CD14-positive monocyte (primary cell): ENCODE measurements at regions not wholly inside any gene's neighbourhood (a gene's known extent, or its start where the extent isn't known, plus 50 kb on each side); places are given as distances from the start of the nearest gene placed in this dataset.

Source experiments
- DNase-seq, 3 donors: peaks; one replicate each; pipeline ENCODE4 v3.0.0-alpha.2; 2011 to 2022
- H2AFZ ChIP-seq: 2 replicates; pipeline ENCODE4 v1.6.0; 2012; ENCODE audit warnings: mild to moderate bottlenecking, low read depth, low read length, inconsistent platforms; ENCODE audit not compliant: insufficient read depth, poor library complexity, severe bottlenecking
- H3K27ac ChIP-seq, 2 donors: 1 replicate in 1 of 2; 2 replicates in 1 of 2; pipeline ENCODE4 v1.5.1; 2012 to 2013; ENCODE audit warnings: low read length in 2 of 2, control low read depth in 1 of 2, inconsistent platforms in 1 of 2, low read depth in 1 of 2, mild to moderate bottlenecking in 1 of 2
- H3K27me3 ChIP-seq, 2 donors: one replicate each; pipeline versions ENCODE4 v1.6.0 to v1.6.1; 2011 to 2013; ENCODE audit warnings: low read length in 2 of 2; ENCODE audit not compliant: control insufficient read depth in 2 of 2, insufficient read depth in 2 of 2
- H3K36me3 ChIP-seq, 2 donors: replicated peaks in 1 of 2; 1 replicate in 1 of 2; 2 replicates in 1 of 2; pipeline versions ENCODE4 v1.5.1 to v1.6.1; 2012 to 2013; ENCODE audit warnings: low read length in 2 of 2, control low read depth in 1 of 2, inconsistent platforms in 1 of 2, mild to moderate bottlenecking in 1 of 2; ENCODE audit not compliant: insufficient read depth in 2 of 2, control insufficient read depth in 1 of 2
- H3K4me1 ChIP-seq, 2 donors: 1 replicate in 1 of 2; 2 replicates in 1 of 2; pipeline versions ENCODE4 v1.5.1 to v1.6.1; 2012 to 2013; ENCODE audit warnings: low read length in 2 of 2, control low read depth in 1 of 2, inconsistent platforms in 1 of 2, mild to moderate bottlenecking in 1 of 2, moderate library complexity in 1 of 2; ENCODE audit not compliant: insufficient read depth in 2 of 2, control insufficient read depth in 1 of 2
- H3K4me2 ChIP-seq: replicated peaks from 2 replicates; pipeline ENCODE3; 2012; ENCODE audit warnings: low read length, moderate library complexity, mild to moderate bottlenecking; ENCODE audit not compliant: poor library complexity, severe bottlenecking; ENCODE audit errors: extremely low read depth
- H3K4me3 ChIP-seq, 3 experiments: fragments of 200-600 bp in 1 of 3; sonication (generic) in 1 of 3; replicated peaks in 1 of 3; 1 replicate in 2 of 3; 2 replicates in 1 of 3; pipeline ENCODE4 v1.5.1; 2011 to 2013; ENCODE audit warnings: low read length in 3 of 3, mild to moderate bottlenecking in 3 of 3, control low read depth in 2 of 3, low read depth in 2 of 3, inconsistent platforms in 1 of 3, moderate library complexity in 1 of 3
- H3K79me2 ChIP-seq: 2 replicates; pipeline ENCODE4 v1.6.0; 2012; ENCODE audit warnings: mild to moderate bottlenecking, control low read depth, inconsistent platforms, low read length, moderate library complexity; ENCODE audit not compliant: insufficient read depth
- H3K9ac ChIP-seq: 2 replicates; pipeline ENCODE4 v1.6.0; 2017; ENCODE audit warnings: low read length, mild to moderate bottlenecking; ENCODE audit not compliant: insufficient read depth, poor library complexity, severe bottlenecking
- H3K9me3 ChIP-seq, 2 donors: replicated peaks in 1 of 2; 1 replicate in 1 of 2; 2 replicates in 1 of 2; pipeline versions ENCODE4 v1.5.1 to v1.6.1; 2012 to 2013; ENCODE audit warnings: low read length in 2 of 2, control low read depth in 1 of 2; ENCODE audit not compliant: control insufficient read depth in 1 of 2, insufficient read depth in 1 of 2
- H4K20me1 ChIP-seq: 2 replicates; pipeline ENCODE4 v1.6.0; 2012; ENCODE audit warnings: mild to moderate bottlenecking, low read length, control low read depth, moderate library complexity; ENCODE audit not compliant: insufficient read depth
- H3K27ac Mint-ChIP-seq, 7 donors: one replicate each; pipeline ENCODE4 v1.8.0; 2020; ENCODE audit warnings: mild to moderate bottlenecking in 7 of 7, mixed read lengths in 7 of 7, moderate library complexity in 6 of 7, inconsistent platforms in 2 of 7
- H3K27me3 Mint-ChIP-seq, 3 donors: one replicate each; pipeline ENCODE4 v1.8.0; 2021 to 2022; ENCODE audit warnings: low read depth in 3 of 3, mild to moderate bottlenecking in 3 of 3, mixed read lengths in 3 of 3, moderate library complexity in 3 of 3, inconsistent platforms in 1 of 3
- H3K36me3 Mint-ChIP-seq, 2 donors: one replicate each; pipeline ENCODE4 v1.8.0; 2020; ENCODE audit warnings: mixed read lengths in 2 of 2, inconsistent platforms in 1 of 2, mild to moderate bottlenecking in 1 of 2
- H3K4me1 Mint-ChIP-seq: one replicate; pipeline ENCODE4 v1.8.0; 2020; ENCODE audit warnings: mild to moderate bottlenecking, mixed read lengths
- H3K4me3 Mint-ChIP-seq, 2 donors: one replicate each; pipeline ENCODE4 v1.8.0; 2020; ENCODE audit warnings: mild to moderate bottlenecking in 2 of 2, mixed read lengths in 2 of 2, moderate library complexity in 1 of 2
- H3K9me3 Mint-ChIP-seq, 7 donors: one replicate each; pipeline ENCODE4 v1.8.0; 2020 to 2022; ENCODE audit warnings: mixed read lengths in 7 of 7, mild to moderate bottlenecking in 6 of 7, moderate library complexity in 6 of 7, inconsistent platforms in 2 of 7
- WGBS: methylation state at CpG from one replicate; pipeline ENCODE4 v1.1.5; 2013; ENCODE audit warnings: missing lambda C conversion rate; ENCODE audit not compliant: insufficient coverage; 5-methylcytosine and 5-hydroxymethylcytosine counted together
- intact Hi-C, 2 donors: fragments of 100-400 bp; cut with micrococcal nuclease; formaldehyde crosslinking; loops; one replicate each; pipeline versions ENCODE4 v1.15.0 to v1.15.1; 2023
- TF ChIP-seq, protein P1 (sequence below): fragments of 200-600 bp; IDR thresholded peaks from one replicate; pipeline ENCODE4 v1.8.0; 2022; ENCODE audit warnings: antibody characterized with exemption, mild to moderate bottlenecking

DNA sequence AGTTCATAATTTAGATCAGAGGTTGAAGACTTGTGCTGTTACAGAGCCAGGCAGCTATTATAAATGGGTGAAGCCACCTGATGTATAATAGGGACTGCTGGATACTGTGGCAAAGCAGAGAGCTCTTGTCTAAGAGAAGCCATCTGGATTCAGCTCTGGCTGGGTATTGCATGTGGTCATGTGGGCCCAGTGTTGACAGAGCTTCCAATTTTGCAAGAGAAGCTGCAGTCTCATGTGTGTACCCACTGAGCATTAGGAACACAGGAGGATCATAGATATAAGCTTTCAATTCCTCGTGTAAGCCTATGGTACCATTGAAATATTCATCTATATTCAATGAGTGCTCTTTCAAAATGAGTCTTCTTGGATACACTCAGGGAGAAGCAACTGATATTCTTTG, 303.9 kb upstream of the SLCO3A1 start:
- Histone ChIP-seq H3K4me1 (peaks cover 9 to 10% of the 10 kb centered on the region in 2 donors), H3K36me3 (no peaks in the 10 kb centered on the region), H3K79me2 (no peaks in the 10 kb centered on the region), H3K9me3 (no peaks in the 10 kb centered on the region), H3K9ac (no peak overlapping the region), H3K4me2 (no peak overlapping the region), H3K27ac (no peak overlapping the region), H3K4me3 (no peak overlapping the region), H4K20me1 (no peaks in the 10 kb centered on the region), H3K27me3 (no peaks in the 10 kb centered on the region), H2AFZ (no peak overlapping the region)
- H3K4me3 Mint-ChIP-seq = no peak overlapping the region
- WGBS = no CpG with 5 or more reads among the region's 1 CpG
- intact Hi-C loops = no loop called here
- H3K4me1 Mint-ChIP-seq = peaks cover 16% of the 10 kb centered on the region
- no peaks in the 10 kb centered on the region for H3K36me3 Mint-ChIP-seq
- H3K9me3 Mint-ChIP-seq = peaks cover 0 to 2% (median 0%) of the 10 kb centered on the region in 7 donors
- H3K27me3 Mint-ChIP-seq = peaks cover 0 to 2% (median 2%) of the 10 kb centered on the region in 3 donors
- no peak overlapping the region for H3K27ac Mint-ChIP-seq
- no peak for DNase-seq
- TF ChIP-seq, protein P1, sequence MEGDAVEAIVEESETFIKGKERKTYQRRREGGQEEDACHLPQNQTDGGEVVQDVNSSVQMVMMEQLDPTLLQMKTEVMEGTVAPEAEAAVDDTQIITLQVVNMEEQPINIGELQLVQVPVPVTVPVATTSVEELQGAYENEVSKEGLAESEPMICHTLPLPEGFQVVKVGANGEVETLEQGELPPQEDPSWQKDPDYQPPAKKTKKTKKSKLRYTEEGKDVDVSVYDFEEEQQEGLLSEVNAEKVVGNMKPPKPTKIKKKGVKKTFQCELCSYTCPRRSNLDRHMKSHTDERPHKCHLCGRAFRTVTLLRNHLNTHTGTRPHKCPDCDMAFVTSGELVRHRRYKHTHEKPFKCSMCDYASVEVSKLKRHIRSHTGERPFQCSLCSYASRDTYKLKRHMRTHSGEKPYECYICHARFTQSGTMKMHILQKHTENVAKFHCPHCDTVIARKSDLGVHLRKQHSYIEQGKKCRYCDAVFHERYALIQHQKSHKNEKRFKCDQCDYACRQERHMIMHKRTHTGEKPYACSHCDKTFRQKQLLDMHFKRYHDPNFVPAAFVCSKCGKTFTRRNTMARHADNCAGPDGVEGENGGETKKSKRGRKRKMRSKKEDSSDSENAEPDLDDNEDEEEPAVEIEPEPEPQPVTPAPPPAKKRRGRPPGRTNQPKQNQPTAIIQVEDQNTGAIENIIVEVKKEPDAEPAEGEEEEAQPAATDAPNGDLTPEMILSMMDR = no peak

DNA sequence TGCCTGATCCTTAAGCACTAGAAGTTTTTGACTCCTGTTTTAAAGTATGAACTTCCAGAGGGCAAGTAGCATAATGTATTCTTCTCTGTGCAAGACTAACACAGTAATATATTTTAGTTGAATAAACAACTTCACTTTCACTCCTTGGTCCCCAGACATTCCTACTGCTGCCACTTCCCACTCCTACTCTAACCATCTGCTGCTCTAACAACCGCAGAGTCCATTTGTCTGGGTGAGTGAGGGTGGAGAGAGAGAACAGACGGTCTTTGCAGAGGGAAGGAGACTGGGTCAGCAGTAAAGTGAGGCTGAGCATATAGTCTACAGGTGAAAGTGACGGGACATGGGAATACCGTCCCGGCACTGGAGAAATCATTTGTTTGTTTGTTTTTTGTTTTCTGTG, 301.0 kb upstream of the SLCO3A1 start:
- H3K9me3 Mint-ChIP-seq = peaks cover 0 to 3% (median 1%) of the 10 kb centered on the region in 7 donors
- H3K4me1 Mint-ChIP-seq = peaks cover 16% of the 10 kb centered on the region
- H2AFZ ChIP-seq = no peak overlapping the region
- no peaks in the 10 kb centered on the region for H4K20me1 ChIP-seq
- no peak overlapping the region for H3K9ac ChIP-seq
- 100% methylated on average over 1 of the region's 5 CpGs for WGBS
- TF ChIP-seq, protein P1 = no peak
- H3K79me2 ChIP-seq = no peaks in the 10 kb centered on the region
- no peaks in the 10 kb centered on the region for H3K27me3 ChIP-seq
- intact Hi-C loops = no loop called here
- H3K4me3 Mint-ChIP-seq = no peak overlapping the region
- no peak overlapping the region for H3K27ac Mint-ChIP-seq
- no peaks in the 10 kb centered on the region for H3K9me3 ChIP-seq
- H3K27me3 Mint-ChIP-seq = peaks cover 0 to 2% (median 2%) of the 10 kb centered on the region in 3 donors
- H3K4me3 ChIP-seq = no peak overlapping the region
- no peak overlapping the region for H3K4me2 ChIP-seq
- no peaks in the 10 kb centered on the region for H3K36me3 ChIP-seq
- no peak for DNase-seq
- H3K4me1 ChIP-seq = peaks cover 9 to 10% of the 10 kb centered on the region in 2 donors
- H3K36me3 Mint-ChIP-seq = no peaks in the 10 kb centered on the region
- no peak overlapping the region for H3K27ac ChIP-seq
